Left hindlimb (tissue), 1 donor: ENCODE measurements at regions not wholly inside any gene's neighbourhood (a gene's known extent, or its start where the extent isn't known, plus 50 kb on each side); places are given as distances from the start of the nearest gene placed in this dataset.

Experiments
- DNase-seq: peaks from one replicate; pipeline ENCODE4 v3.0.0-alpha.2; 2018

DNA sequence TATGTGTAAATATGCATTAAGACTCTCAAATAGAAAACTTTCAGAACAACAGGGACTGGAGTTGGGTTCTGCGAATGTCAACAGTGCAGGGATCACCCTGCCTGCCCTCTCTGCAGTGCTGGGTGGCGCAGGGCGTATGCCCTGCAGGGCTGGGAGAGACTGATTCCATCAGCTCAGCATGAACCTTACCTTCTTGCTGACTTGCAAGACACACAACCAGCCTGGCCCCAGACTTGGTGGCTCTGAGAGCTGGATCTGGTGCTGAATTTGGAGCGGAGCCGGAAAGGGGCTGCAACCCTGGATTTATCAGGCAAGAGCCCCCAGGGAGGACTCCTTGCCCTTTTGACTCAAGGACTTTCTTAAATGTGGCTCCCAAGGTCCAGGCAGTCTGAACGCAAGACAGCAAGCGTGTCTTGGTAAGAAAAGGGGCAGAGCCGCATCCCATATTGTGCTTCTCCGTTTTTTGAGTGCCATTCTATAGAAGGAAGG lies 376.0 kb upstream of the IRX2 start:
- DNase-seq = no peak

DNA sequence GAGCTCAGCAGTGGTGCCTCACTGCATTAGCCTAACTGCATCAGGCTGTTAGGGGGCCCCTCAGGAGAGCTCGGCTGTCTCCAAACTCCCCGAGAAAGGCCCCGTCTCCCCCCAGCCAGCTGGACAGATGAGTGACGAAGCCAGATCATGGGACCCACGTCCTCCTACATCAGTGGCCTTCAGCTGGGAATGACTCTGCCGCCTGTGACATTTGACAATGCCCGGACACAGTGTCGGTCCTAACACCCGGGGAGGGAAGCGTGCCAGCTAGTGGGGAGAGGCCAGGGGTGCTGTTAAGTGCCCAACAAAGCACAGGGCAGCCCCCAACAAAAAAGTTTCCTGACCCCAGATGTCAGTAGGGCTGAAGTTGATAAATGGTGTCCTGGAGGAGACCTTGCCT lies 375.2 kb upstream of the IRX2 start:
- DNase-seq = no peak

- no peak for DNase-seq
Measured at GRCh38 chr5:3124410-3124809, 372.9 kb upstream of the IRX2 start.

GRCh38 chr5:3123763-3124157 lies 372.3 kb upstream of the IRX2 start:
- DNase-seq = no peak

- DNase-seq = no peak
Measured at GRCh38 chr5:3122985-3123762, 371.7 kb upstream of the IRX2 start.

DNA sequence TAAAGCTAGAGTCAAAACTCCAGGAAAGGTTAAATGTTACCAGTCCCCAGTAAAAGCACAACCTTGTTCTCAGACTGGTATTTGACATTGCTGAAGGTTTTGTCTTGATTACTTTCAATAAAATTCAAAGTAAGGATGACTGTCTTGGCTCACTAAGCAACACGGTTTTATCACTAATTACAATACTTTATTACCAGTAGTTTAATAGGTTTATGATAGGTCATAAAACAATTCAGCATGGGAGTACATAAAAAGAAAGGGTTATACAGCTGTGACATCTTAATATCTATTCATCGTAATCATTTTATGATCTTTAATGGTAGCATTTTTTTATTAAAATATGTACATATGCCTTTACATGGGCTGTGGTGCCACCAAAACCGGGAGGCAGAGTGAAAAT lies 370.7 kb upstream of the IRX2 start:
- DNase-seq = no peak

DNA sequence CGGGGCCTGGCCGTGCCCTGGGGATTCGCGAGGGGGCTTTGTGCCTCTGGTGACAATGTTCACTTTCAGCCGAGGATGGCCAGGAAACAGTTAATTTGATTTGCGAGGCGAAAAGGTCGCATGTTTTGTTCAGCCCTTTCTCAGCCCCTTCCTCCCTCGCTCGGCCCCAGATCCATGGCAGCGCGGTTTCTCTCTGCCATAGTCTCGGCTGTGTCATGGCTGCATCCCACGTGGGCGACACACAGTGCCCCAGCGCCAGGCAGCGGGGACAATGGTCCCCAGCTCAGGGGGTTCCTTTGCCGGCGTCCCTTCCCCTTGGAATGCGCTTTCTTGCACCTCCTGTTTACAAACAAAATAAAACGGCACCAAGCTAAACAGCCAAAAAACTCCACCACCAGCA lies 370.3 kb upstream of the IRX2 start:
- DNase-seq = no peak

DNA sequence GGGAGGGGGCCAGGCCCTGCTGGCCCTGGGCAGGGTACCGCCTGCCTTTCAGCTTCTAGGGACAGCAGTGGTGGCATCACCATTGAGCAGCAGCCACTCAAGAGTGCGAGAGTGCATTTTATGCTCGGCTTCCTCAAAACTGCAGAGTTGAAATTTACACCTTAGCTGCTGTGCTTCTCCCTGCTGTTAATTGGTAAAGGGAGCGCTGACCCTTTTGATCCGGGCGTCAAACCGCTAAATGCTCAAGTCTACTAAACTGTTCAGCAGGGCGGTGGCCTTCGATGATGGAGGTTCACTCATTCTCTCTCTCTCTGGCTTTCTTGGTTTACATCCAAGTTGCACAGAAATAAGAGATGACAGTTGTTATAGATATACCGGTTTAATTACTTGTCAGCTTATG lies 368.6 kb upstream of the IRX2 start:
- no peak for DNase-seq

- DNase-seq = no peak
Measured at GRCh38 chr5:3119435-3119834, 368.0 kb upstream of the IRX2 start.

DNA sequence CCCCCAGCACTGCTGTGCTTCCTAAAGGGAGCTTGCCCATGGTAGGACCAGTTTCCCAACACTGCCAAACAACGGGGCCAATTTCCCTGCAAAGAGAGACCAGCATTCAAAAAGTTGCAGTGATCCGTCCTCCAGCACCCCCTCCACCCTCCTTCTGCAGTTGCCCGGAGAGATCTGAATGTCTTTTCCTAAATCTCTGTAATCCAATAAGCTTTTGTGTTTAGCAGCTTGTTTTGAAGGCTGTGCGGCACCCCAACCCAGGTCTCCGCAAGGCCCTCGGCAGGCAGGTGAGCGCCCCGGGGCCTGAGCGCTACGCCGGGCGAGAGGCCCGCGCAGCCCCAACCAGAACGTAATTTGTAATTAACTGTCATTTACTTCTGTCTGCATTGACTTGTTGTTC lies 366.9 kb upstream of the IRX2 start:
- DNase-seq = no peak

DNA sequence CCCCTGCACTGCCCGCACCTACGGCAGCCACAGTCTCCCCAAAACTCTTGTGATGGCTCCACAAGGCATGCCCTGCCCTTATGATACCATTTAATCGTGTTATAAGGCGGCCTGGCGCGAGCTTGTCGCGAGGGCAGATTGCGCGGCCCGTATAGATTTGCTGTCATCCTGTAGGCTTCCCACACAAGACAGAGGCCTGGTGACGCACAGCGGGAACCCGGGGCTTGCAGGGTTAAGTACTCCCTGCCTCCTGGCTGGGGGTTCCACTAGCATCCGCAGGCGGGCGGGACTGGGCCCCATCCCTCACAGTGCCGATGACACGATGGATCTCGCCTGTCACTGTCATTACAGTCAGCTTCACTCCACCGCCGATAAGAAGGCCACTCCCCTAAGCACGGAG lies 364.9 kb upstream of the IRX2 start:
- DNase-seq = no peak

- DNase-seq = no peak
Measured at GRCh38 chr5:3114467-3114866, 363.0 kb upstream of the IRX2 start.

DNA sequence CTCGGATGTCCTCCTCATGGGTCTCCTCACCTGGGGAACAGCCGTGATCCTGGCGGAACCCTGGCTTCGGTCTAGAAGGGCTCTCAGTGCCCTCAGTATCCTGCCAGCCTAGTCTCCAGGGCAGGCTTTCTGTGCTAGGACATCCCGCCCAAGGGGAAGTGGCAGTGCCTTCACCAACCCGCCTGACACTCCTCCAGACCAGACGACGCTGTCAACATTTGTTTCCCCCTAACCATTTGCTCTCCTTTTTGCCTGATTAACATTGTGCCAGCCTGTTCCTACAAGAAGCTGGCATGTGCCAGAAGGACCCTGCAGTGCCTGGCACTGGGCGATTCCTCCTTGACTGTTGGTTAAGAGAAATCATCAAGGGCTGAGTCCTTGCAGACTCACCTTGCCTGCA lies 358.9 kb upstream of the IRX2 start:
- no peak for DNase-seq

- peak; percentile 64 for DNase-seq
Measured at GRCh38 chr5:3107156-3107611, 355.7 kb upstream of the IRX2 start.

- no peak for DNase-seq
Measured at GRCh38 chr5:3105581-3105980, 354.1 kb upstream of the IRX2 start.

DNA sequence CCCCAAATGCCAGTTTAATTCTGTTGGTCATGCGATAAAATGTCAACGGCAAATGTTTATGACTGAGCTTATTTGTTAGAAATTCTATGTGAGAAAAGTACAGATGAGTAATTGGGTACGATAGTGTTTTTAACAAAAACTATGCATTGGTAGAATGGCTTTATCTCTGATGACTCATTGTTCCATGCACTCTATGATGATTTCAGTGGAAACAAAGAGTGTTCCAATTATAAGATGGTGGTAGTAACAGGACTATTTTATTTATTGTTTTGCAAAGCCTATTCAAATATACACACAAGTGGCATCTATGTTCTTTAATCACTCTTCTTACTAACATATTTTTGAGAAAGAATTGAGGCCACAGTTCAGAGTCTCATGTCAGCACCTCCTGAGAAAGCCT lies 353.7 kb upstream of the IRX2 start:
- no peak for DNase-seq

DNA sequence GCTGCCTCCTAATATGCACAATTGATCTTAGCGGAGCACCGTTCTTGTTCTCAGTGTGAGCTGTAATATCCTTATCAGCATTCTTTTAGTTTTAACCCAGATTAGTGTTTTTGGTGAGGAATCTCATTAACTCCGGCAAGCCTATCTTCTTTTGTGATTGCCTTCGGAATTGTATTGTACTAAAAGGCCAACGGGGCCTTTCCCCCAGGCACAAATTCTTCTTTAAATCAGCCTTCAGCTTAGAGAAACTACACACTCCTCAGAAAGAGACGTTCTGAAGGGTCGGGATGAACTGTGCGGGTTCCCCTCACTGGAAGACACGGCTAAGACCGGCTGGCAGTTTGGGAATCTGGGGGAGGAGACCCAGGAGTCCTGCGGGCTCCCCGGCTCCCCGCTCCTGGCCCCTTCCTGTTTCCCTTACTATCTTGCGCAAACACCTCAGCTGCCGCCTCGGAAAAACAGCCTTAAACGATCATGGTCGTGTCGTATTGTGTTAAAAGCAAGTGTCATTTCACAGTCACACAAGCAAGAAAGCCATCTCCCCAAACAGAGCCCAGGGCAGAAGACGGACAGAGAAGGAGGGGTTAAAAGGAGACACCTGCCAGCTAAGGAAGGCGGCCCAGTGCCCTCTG lies 353.1 kb upstream of the IRX2 start:
- DNase-seq = no peak

DNA sequence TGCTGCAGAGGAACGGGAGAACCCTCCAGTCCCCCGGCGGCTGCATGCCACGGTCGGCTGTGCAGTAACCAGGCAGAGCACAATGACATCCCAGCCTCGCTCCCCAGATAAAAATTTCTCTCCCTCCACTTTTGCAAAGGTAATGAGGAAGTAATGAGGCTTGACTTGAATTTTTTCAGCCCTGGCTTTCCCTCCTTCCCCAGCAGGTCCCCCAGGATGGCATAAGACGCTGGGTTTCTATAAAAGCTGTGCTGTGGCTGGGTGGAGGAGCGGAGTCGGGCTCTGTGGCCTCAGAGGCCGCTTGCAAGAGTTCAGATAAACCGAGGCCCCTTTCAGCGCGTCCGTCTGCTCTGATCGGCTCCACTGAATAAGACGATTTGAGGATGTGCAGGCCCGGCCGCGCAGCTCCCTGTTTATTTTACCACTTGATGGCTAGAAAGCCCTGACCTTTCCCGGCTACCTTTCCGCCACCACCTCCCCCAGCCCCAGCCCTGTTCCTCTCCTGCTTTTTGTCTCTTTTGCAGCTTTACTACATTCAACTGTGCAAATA lies 351.9 kb upstream of the IRX2 start:
- DNase-seq = no peak

DNA sequence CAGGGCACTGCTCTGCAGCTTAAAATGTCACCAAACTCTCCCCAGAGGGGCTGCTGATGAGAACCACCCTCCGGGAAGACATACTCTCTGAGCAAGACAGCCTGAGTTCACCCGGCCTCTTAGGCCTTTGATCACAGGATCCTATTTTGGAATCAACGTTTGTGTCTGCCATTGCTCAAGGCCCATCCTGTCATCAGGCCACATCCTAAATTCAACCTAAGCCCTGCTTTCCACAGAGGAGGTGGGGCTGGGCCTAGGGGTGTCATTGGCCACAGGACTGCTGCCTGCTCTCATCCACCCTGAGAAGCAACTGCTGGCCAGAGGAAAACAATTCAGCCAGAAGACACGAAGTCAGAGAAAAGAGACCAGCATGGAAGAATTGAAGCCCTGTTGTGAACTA lies 351.1 kb upstream of the IRX2 start:
- DNase-seq = no peak

- DNase-seq = no peak
Measured at GRCh38 chr5:3101561-3101960, 350.1 kb upstream of the IRX2 start.

GRCh38 chr5:3100921-3101551 lies 349.6 kb upstream of the IRX2 start:
- DNase-seq = no peak

GRCh38 chr5:3099954-3100353 lies 348.5 kb upstream of the IRX2 start:
- DNase-seq = no peak

DNA sequence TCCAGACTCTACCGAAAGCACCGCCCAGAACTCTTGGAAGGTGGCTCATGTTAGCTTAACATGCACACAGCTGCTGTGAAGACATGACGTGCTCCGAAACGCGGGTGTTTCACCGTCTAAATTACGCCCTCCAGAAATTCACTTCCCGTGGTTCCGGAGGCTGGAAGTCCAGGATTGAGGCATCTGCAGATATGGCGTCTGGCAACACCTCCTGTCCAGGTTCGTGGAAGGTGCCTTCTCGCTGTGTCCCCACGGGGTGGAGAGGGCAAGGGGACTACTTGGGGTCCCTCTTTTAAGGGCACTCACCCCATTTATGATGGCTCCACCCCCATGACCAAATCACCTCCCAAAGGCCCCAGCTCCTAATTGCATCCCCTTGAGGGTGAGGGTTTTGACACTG lies 348.0 kb upstream of the IRX2 start:
- no peak for DNase-seq

GRCh38 chr5:3098821-3099220 lies 347.3 kb upstream of the IRX2 start:
- no peak for DNase-seq
